ENCODE measurements at regions not wholly inside any gene's neighbourhood (a gene's known extent, or its start where the extent isn't known, plus 50 kb on each side); places are given as distances from the start of the nearest gene placed in this dataset.

GRCh38 chr1:98019747-98020146 lies 98.9 kb upstream of the DPYD start:
- no peak for DNase-seq

- DNase-seq: no peak
Observed at GRCh38 chr1:98018074-98018473, 97.2 kb upstream of the DPYD start.

GRCh38 chr1:98017184-98017583 lies 96.3 kb upstream of the DPYD start:
- DNase-seq: no peak

GRCh38 chr1:98008373-98008772 lies 87.5 kb upstream of the DPYD start:
- no peak for DNase-seq

GRCh38 chr1:98005326-98006010 lies 84.6 kb upstream of the DPYD start:
- DNase-seq: no peak

- no peak for DNase-seq
Observed at GRCh38 chr1:98003442-98003841, 82.6 kb upstream of the DPYD start.

GRCh38 chr1:98002288-98002687 lies 81.5 kb upstream of the DPYD start:
- no peak for DNase-seq

- DNase-seq: no peak
Observed at GRCh38 chr1:98001764-98002163, 80.9 kb upstream of the DPYD start.

- no peak for DNase-seq
Observed at GRCh38 chr1:97999320-97999719, 78.5 kb upstream of the DPYD start.

GRCh38 chr1:97996880-97997279 lies 76.0 kb upstream of the DPYD start:
- no peak for DNase-seq

- DNase-seq: no peak
Observed at GRCh38 chr1:97989094-97989680, 68.4 kb upstream of the DPYD start.

- DNase-seq: no peak
Observed at GRCh38 chr1:97986041-97987005, 65.5 kb upstream of the DPYD start.

- DNase-seq: no peak
Observed at GRCh38 chr1:97983126-97983525, 62.3 kb upstream of the DPYD start.

GRCh38 chr1:97980530-97980929 lies 59.7 kb upstream of the DPYD start:
- DNase-seq: no peak

- DNase-seq: no peak
Observed at GRCh38 chr1:97976801-97977200, 56.0 kb upstream of the DPYD start.

Data from activated CD8-positive, alpha-beta memory T cell treated with anti-CD3 and anti-CD28 coated beads, Interleukin-2, amount 50 U/mL, for 48 hours (primary cell).